ENCODE measurements at regions not wholly inside any gene's neighbourhood (a gene's known extent, or its start where the extent isn't known, plus 50 kb on each side); places are given as distances from the start of the nearest gene placed in this dataset.
A peak's percentile ranks its signal among the peaks of the same experiment; 100 is the strongest.
"Not testable (repeated sequence)": the region's sequence is repeated elsewhere in the genome, so short reads cannot be mapped to it uniquely, and the experiment has no call there.

- no peak for DNase-seq (ENCODE audit: low read depth)
Observed at GRCh38 chr17:70519300-70519699, 350.0 kb downstream of the KCNJ2 start.

GRCh38 chr17:70520447-70520846 lies 351.1 kb downstream of the KCNJ2 start:
- no peak for DNase-seq (ENCODE audit: low read depth)

GRCh38 chr17:70520956-70521355 lies 351.6 kb downstream of the KCNJ2 start:
- no peak for DNase-seq (ENCODE audit: low read depth)

GRCh38 chr17:70521821-70522256 lies 352.5 kb downstream of the KCNJ2 start:
- DNase-seq (ENCODE audit: low read depth), result no peak

GRCh38 chr17:70523426-70523825 lies 354.1 kb downstream of the KCNJ2 start:
- DNase-seq (ENCODE audit: low read depth), result no peak

- not testable (repeated sequence) for DNase-seq (ENCODE audit: low read depth)
Observed at GRCh38 chr17:70525035-70525434, 355.7 kb downstream of the KCNJ2 start.

- DNase-seq (ENCODE audit: low read depth), result no peak
Observed at GRCh38 chr17:70525961-70526360, 356.6 kb downstream of the KCNJ2 start.

GRCh38 chr17:70527364-70527888 lies 358.1 kb downstream of the KCNJ2 start:
- no peak for DNase-seq (ENCODE audit: low read depth)

- no peak for DNase-seq (ENCODE audit: low read depth)
Observed at GRCh38 chr17:70533427-70533826, 364.1 kb downstream of the KCNJ2 start.

GRCh38 chr17:70535986-70536385 lies 366.7 kb downstream of the KCNJ2 start:
- peak; percentile 24 for DNase-seq (ENCODE audit: low read depth)

GRCh38 chr17:70539132-70539924 lies 370.0 kb downstream of the KCNJ2 start:
- no peak for DNase-seq (ENCODE audit: low read depth)

GRCh38 chr17:70542876-70543275 lies 373.5 kb downstream of the KCNJ2 start:
- no peak for DNase-seq (ENCODE audit: low read depth)

- no peak for DNase-seq (ENCODE audit: low read depth)
Observed at GRCh38 chr17:70544317-70544716, 375.0 kb downstream of the KCNJ2 start.

- peak; percentile 57 for DNase-seq (ENCODE audit: low read depth)
Observed at GRCh38 chr17:70552230-70552981, 383.1 kb downstream of the KCNJ2 start.

- DNase-seq (ENCODE audit: low read depth), result no peak
Observed at GRCh38 chr17:70552982-70553334, 383.6 kb downstream of the KCNJ2 start.

- no peak for DNase-seq (ENCODE audit: low read depth)
Observed at GRCh38 chr17:70555723-70556122, 386.4 kb downstream of the KCNJ2 start.

GRCh38 chr17:70558821-70559220 lies 389.5 kb downstream of the KCNJ2 start:
- DNase-seq (ENCODE audit: low read depth), result no peak

GRCh38 chr17:70560471-70560870 lies 391.1 kb downstream of the KCNJ2 start:
- no peak for DNase-seq (ENCODE audit: low read depth)

- DNase-seq (ENCODE audit: low read depth), result no peak
Observed at GRCh38 chr17:70562137-70562536, 392.8 kb downstream of the KCNJ2 start.

GRCh38 chr17:70563281-70563820 lies 394.0 kb downstream of the KCNJ2 start:
- DNase-seq (ENCODE audit: low read depth), result peak; percentile 80

GRCh38 chr17:70564006-70564620 lies 394.8 kb downstream of the KCNJ2 start:
- peak; percentile 28 for DNase-seq (ENCODE audit: low read depth)

GRCh38 chr17:70569128-70569527 lies 399.8 kb downstream of the KCNJ2 start:
- no peak for DNase-seq (ENCODE audit: low read depth)
